Testis (tissue), 2 donors: ENCODE measurements at regions not wholly inside any gene's neighbourhood (a gene's known extent, or its start where the extent isn't known, plus 50 kb on each side); places are given as distances from the start of the nearest gene placed in this dataset.

Source experiments
- DNase-seq: peaks from one replicate; pipeline ENCODE4 v3.0.0-alpha.2; 2019
- H3K27ac ChIP-seq, 2 donors: fragments of 200-600 bp; sonication (generic); one replicate each; pipeline ENCODE4 v1.5.1; 2019
- H3K27me3 ChIP-seq: fragments of 200-600 bp; sonication (generic); one replicate; pipeline ENCODE4 v1.5.1; 2019
- H3K36me3 ChIP-seq: fragments of 200-600 bp; sonication (generic); one replicate; pipeline ENCODE4 v1.5.1; 2017; ENCODE audit warnings: low read depth; ENCODE audit errors: missing control alignments
- H3K4me1 ChIP-seq: fragments of 200-600 bp; sonication (generic); one replicate; pipeline ENCODE4 v1.5.1; 2019
- H3K4me3 ChIP-seq, 2 donors: fragments of 200-600 bp; sonication (generic); one replicate each; pipeline ENCODE4 v1.5.1; 2017 to 2019
- H3K9me3 ChIP-seq: fragments of 200-600 bp; sonication (generic); one replicate; pipeline ENCODE4 v1.5.1; 2017
- CTCF ChIP-seq, 3 experiments: fragments of 450-650 bp in 2 of 3; fragments of 200-600 bp in 1 of 3; sonication (generic) in 1 of 3; IDR thresholded peaks; one replicate each; pipeline ENCODE4 v1.5.1; 2016 to 2019; ENCODE audit warnings: antibody characterized with exemption in 3 of 3, mild to moderate bottlenecking in 2 of 3, moderate library complexity in 1 of 3
- POLR2A ChIP-seq: fragments of 450-650 bp; IDR thresholded peaks from one replicate; pipeline ENCODE4 v1.6.1; 2017; ENCODE audit warnings: antibody characterized with exemption, mild to moderate bottlenecking, moderate library complexity
- WGBS, 2 donors: methylation state at CpG; one replicate each; pipeline ENCODE4 v1.1.5; 2018; 5-methylcytosine and 5-hydroxymethylcytosine counted together
- intact Hi-C: fragments of 100-400 bp; cut with DNase I; formaldehyde crosslinking; loops from one replicate; pipeline ENCODE4 v1.15.1; 2023; ENCODE audit warnings: low total_unique reads

GRCh38 chr14:39566795-39567194 is 134.6 kb upstream of the FBXO33 start:
- TF ChIP-seq CTCF (IDR thresholded peaks at IDR 0.05) (no peak), POLR2A (no peak)
- Histone ChIP-seq H3K27ac (no peak overlapping the region), H3K9me3 (no peaks in the 10 kb centered on the region), H3K4me1 (no peaks in the 10 kb centered on the region), H3K4me3 (no peak overlapping the region), H3K36me3 (no peaks in the 10 kb centered on the region), H3K27me3 (no peaks in the 10 kb centered on the region)
- no peak for DNase-seq
- intact Hi-C loops = no loop called here
- 66 to 70% methylated on average over 2 of the region's 2 CpGs for WGBS, 2 donors

DNA sequence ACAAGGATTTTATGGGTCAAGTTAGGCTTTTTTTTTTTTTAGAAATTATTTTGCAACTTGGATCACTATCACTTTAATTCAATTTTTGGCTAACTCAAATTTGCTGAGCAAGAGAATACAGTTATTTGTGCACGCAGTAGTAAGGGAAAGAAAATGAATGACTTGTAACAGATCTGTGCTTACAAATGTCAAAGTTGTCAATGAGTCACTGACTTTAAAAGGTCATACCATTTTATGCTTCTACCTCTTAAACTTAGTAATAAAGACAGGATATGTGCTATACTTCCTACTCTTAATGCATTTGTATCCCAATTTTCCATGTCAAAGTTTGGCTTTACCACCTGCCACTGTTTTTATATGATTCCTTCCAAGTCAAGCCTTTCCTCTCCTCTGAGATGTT is 131.1 kb upstream of the FBXO33 start:
- no peaks in the 10 kb centered on the region for H3K4me1 ChIP-seq
- DNase-seq = no peak
- H3K36me3 ChIP-seq = no peaks in the 10 kb centered on the region
- no peaks in the 10 kb centered on the region for H3K9me3 ChIP-seq
- intact Hi-C loops = no loop called here
- H3K27me3 ChIP-seq = no peaks in the 10 kb centered on the region
- TF ChIP-seq POLR2A = no peak
- no peak for TF ChIP-seq CTCF (IDR thresholded peaks at IDR 0.05)
- no peak overlapping the region for H3K27ac ChIP-seq
- WGBS, 2 donors = 53 to 62% methylated on average over 1 of the region's 1 CpG
- no peak overlapping the region for H3K4me3 ChIP-seq

DNA sequence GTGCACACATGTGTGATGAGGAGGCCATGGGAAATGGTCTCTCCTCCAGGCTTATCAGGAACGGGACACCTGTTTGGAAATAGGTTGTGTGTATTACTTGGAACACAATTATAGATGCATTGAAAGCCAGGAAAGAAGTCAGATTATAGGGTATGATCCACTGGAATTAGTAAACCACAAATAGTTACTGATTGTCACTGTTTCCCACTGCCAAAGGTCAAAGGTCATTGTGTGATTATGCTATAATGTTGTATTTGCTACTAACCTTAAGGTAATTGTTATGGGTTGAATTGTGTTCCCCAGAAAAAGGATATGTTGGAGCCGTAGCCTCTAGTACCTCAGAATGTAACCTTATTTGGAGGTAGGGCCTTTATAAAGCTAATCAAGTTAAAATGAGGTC is 129.9 kb upstream of the FBXO33 start:
- Histone ChIP-seq H3K36me3 (no peaks in the 10 kb centered on the region), H3K27me3 (no peaks in the 10 kb centered on the region), H3K4me1 (no peaks in the 10 kb centered on the region), H3K9me3 (no peaks in the 10 kb centered on the region), H3K4me3 (no peak overlapping the region), H3K27ac (no peak overlapping the region)
- intact Hi-C loops = no loop called here
- no peak for DNase-seq
- WGBS, 2 donors = 86 to 90% methylated on average over 2 of the region's 2 CpGs
- TF ChIP-seq CTCF (IDR thresholded peaks at IDR 0.05) (no peak), POLR2A (no peak)

DNA sequence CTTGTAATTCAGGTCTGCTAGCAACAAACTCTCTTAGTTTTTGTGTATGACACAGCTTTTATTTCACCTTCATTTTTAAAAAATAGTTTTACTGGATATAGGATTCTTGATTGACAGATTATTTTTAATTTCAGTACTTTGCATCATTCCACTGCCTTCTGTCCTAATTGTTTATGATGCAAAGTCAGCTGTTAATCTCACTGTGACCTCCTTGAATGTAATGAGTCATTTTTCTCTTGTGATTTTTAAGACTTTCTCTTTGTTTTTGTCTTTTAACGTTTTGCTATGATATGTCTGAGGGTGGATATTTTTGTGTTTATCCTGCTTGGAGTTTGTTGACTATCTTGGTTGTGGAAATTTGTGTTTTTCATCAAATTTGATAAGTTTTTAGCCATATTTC is 126.3 kb upstream of the FBXO33 start:
- Histone ChIP-seq H3K4me3 (no peak overlapping the region), H3K36me3 (no peaks in the 10 kb centered on the region), H3K9me3 (no peaks in the 10 kb centered on the region), H3K27ac (no peak overlapping the region), H3K4me1 (no peaks in the 10 kb centered on the region), H3K27me3 (no peaks in the 10 kb centered on the region)
- 78 to 88% methylated on average over 1 of the region's 1 CpG for WGBS, 2 donors
- TF ChIP-seq CTCF (IDR thresholded peaks at IDR 0.05) (no peak), POLR2A (no peak)
- intact Hi-C loops = no loop called here
- no peak for DNase-seq

DNA sequence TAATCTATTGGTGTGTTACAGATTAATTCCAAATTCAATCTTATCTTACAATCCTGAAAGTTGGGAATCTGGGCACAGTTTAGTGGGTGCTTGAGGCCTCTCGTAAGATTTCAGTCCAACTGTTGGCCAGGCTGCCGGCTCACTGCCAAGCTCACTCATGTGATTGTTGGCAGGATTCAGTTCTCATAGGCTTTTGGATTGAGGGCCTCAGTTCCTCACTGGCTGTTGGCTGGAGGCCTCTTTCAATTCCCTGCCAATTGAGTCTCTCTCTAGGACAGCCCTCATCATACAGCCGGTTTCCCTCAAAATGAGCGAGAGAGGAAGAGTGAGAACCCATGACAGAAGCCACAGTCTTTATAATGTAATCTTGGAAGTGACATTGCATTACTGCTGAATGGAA is 123.5 kb upstream of the FBXO33 start:
- no peaks in the 10 kb centered on the region for H3K9me3 ChIP-seq
- no peak for TF ChIP-seq POLR2A
- no peak for TF ChIP-seq CTCF (IDR thresholded peaks at IDR 0.05)
- no peaks in the 10 kb centered on the region for H3K27me3 ChIP-seq
- intact Hi-C loops = no loop called here
- H3K4me1 ChIP-seq = no peaks in the 10 kb centered on the region
- no peaks in the 10 kb centered on the region for H3K36me3 ChIP-seq
- H3K4me3 ChIP-seq = no peak overlapping the region
- WGBS, 2 donors = 65 to 76% methylated on average over 4 of the region's 4 CpGs
- no peak for DNase-seq
- H3K27ac ChIP-seq = no peak overlapping the region
